ENCODE measurements at regions not wholly inside any gene's neighbourhood (a gene's known extent, or its start where the extent isn't known, plus 50 kb on each side); places are given as distances from the start of the nearest gene placed in this dataset.

DNA sequence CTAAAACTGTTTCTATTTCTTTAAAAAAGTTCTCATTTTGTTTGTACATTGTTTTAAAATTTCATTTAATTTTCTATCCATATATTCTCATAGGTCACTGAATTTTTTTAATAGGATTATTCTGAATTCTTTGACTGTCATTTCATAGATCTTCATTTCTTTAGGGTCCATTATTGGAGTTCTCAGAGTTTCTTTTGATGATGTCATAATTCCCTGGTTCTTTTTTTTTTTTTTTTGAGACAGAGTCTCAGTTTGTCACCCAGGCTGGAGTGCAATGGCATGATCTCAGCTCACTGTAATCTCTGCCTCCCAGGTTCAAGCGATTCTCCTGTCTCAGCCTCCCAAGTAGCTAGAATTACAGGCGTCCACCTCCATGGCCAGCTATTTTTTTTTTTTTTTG lies 89.9 kb downstream of the DMRT2 start:
- TF ChIP-seq, protein P1, sequence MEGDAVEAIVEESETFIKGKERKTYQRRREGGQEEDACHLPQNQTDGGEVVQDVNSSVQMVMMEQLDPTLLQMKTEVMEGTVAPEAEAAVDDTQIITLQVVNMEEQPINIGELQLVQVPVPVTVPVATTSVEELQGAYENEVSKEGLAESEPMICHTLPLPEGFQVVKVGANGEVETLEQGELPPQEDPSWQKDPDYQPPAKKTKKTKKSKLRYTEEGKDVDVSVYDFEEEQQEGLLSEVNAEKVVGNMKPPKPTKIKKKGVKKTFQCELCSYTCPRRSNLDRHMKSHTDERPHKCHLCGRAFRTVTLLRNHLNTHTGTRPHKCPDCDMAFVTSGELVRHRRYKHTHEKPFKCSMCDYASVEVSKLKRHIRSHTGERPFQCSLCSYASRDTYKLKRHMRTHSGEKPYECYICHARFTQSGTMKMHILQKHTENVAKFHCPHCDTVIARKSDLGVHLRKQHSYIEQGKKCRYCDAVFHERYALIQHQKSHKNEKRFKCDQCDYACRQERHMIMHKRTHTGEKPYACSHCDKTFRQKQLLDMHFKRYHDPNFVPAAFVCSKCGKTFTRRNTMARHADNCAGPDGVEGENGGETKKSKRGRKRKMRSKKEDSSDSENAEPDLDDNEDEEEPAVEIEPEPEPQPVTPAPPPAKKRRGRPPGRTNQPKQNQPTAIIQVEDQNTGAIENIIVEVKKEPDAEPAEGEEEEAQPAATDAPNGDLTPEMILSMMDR (IDR thresholded peaks at IDR 0.05; ENCODE audit: insufficient read depth in 1 of 2, low read depth in 1 of 2, low read length in 1 of 2, severe bottlenecking in 1 of 2, unreplicated experiment in 1 of 2) = no peak
- no peaks in the 10 kb centered on the region for H3K36me3 Mint-ChIP-seq (ENCODE audit: insufficient read depth, unreplicated experiment)
- H3K27me3 ChIP-seq (replicated peaks; ENCODE audit: control insufficient read depth, insufficient read depth, low read length) = no peaks in the 10 kb centered on the region
- intact Hi-C loops (cut with micrococcal nuclease; ENCODE audit: unreplicated experiment) = no loop called here
- CTCF ChIA-PET = no interaction called here
- H3K4me1 Mint-ChIP-seq (ENCODE audit: low read depth, unreplicated experiment) = no peaks in the 10 kb centered on the region
- peaks cover 6% of the 10 kb centered on the region for H3K27me3 Mint-ChIP-seq (ENCODE audit: insufficient read depth, unreplicated experiment)
- H3K4me3 ChIP-seq (ENCODE audit: low read depth, low read length) = no peak overlapping the region
- peaks cover 22% of the 10 kb centered on the region for H3K9me3 Mint-ChIP-seq (ENCODE audit: unreplicated experiment)
- H3K27ac Mint-ChIP-seq (ENCODE audit: unreplicated experiment) = no peak overlapping the region
- DNase-seq = no peak
- POLR2A ChIA-PET = no interaction called here
- no TSS peak for BruUV-seq (replicated peaks)
- H3K36me3 ChIP-seq (ENCODE audit: control insufficient read depth, insufficient read depth, low read length) = no peaks in the 10 kb centered on the region
- no peaks in the 10 kb centered on the region for H3K4me1 ChIP-seq
- no peak overlapping the region for H3K4me3 Mint-ChIP-seq (ENCODE audit: unreplicated experiment)
- H3K9me3 ChIP-seq = no peaks in the 10 kb centered on the region

DNA sequence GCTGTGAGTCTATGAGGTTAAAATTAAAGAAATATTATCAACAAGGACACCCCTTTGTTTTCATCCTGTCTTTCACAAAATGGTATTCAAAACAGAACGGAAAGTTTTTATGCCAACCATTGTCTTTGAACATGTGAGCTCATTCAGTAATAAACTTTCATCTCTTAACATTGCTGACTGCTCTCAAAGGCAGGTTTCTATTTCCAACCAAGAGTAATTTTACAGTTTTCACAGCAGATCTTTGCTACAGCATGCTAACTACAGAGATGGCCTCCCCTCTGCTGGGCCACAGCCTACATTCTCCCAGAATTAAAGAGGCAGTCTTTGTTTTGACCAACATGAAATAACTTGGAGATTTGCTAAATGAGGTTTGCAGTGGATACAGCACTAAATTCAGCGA lies 101.5 kb downstream of the DMRT2 start:
- ChIA-PET POLR2A (no interaction called here), CTCF (no interaction called here)
- Mint-ChIP-seq H3K27me3 (ENCODE audit: insufficient read depth, unreplicated experiment) (peaks cover 4% of the 10 kb centered on the region), H3K27ac (ENCODE audit: unreplicated experiment) (no peak overlapping the region), H3K36me3 (ENCODE audit: insufficient read depth, unreplicated experiment) (no peaks in the 10 kb centered on the region), H3K4me1 (ENCODE audit: low read depth, unreplicated experiment) (no peaks in the 10 kb centered on the region), H3K4me3 (ENCODE audit: unreplicated experiment) (no peak overlapping the region), H3K9me3 (ENCODE audit: unreplicated experiment) (no peaks in the 10 kb centered on the region)
- Histone ChIP-seq H3K4me3 (ENCODE audit: low read depth, low read length) (no peak overlapping the region), H3K4me1 (no peaks in the 10 kb centered on the region), H3K36me3 (ENCODE audit: control insufficient read depth, insufficient read depth, low read length) (no peaks in the 10 kb centered on the region), H3K9me3 (no peaks in the 10 kb centered on the region), H3K27me3 (replicated peaks; ENCODE audit: control insufficient read depth, insufficient read depth, low read length) (no peaks in the 10 kb centered on the region)
- DNase-seq = no peak
- TF ChIP-seq, protein P1 (IDR thresholded peaks at IDR 0.05; ENCODE audit: insufficient read depth in 1 of 2, low read depth in 1 of 2, low read length in 1 of 2, severe bottlenecking in 1 of 2, unreplicated experiment in 1 of 2) = no peak
- intact Hi-C loops (cut with micrococcal nuclease; ENCODE audit: unreplicated experiment) = no loop called here
- no TSS peak for BruUV-seq (replicated peaks)

DNA sequence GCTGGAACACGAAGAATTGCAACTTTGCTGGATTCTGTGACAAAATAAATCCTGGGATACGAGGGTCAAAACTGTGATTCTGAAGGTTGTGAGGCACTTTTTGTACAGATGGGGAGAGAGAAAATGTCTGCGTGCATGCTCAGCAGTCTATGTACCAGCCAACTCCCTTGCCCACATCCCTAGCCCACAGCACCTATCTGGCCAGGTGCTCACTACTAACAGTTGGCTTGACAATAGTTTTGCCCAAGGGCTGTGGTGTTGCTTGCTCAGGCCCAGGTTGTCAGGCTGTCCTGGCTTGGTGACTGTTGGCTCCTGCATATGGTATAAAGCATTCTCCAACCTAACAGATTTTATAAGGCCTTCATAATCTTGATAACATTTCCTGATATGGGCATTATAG lies 102.0 kb downstream of the DMRT2 start:
- H3K27me3 ChIP-seq (replicated peaks; ENCODE audit: control insufficient read depth, insufficient read depth, low read length) = no peaks in the 10 kb centered on the region
- Mint-ChIP-seq H3K36me3 (ENCODE audit: insufficient read depth, unreplicated experiment) (no peaks in the 10 kb centered on the region), H3K4me3 (ENCODE audit: unreplicated experiment) (no peak overlapping the region), H3K9me3 (ENCODE audit: unreplicated experiment) (no peaks in the 10 kb centered on the region), H3K4me1 (ENCODE audit: low read depth, unreplicated experiment) (no peaks in the 10 kb centered on the region), H3K27me3 (ENCODE audit: insufficient read depth, unreplicated experiment) (peaks cover 6% of the 10 kb centered on the region), H3K27ac (ENCODE audit: unreplicated experiment) (no peak overlapping the region)
- no peaks in the 10 kb centered on the region for H3K36me3 ChIP-seq (ENCODE audit: control insufficient read depth, insufficient read depth, low read length)
- TF ChIP-seq, protein P1 (IDR thresholded peaks at IDR 0.05; ENCODE audit: insufficient read depth in 1 of 2, low read depth in 1 of 2, low read length in 1 of 2, severe bottlenecking in 1 of 2, unreplicated experiment in 1 of 2) = no peak
- CTCF ChIA-PET = no interaction called here
- no peak overlapping the region for H3K4me3 ChIP-seq (ENCODE audit: low read depth, low read length)
- BruUV-seq (replicated peaks) = no TSS peak
- POLR2A ChIA-PET = no interaction called here
- DNase-seq = no peak
- intact Hi-C loops (cut with micrococcal nuclease; ENCODE audit: unreplicated experiment) = no loop called here
- no peaks in the 10 kb centered on the region for H3K4me1 ChIP-seq
- no peaks in the 10 kb centered on the region for H3K9me3 ChIP-seq

All from Caco-2 (cell line).